Epithelial cell of esophagus (primary cell): ENCODE measurements at regions not wholly inside any gene's neighbourhood (a gene's known extent, or its start where the extent isn't known, plus 50 kb on each side); places are given as distances from the start of the nearest gene placed in this dataset.
"Not testable (repeated sequence)": the region's sequence is repeated elsewhere in the genome, so short reads cannot be mapped to it uniquely, and the experiment has no call there.

ENCODE experiments used
- DNase-seq: peaks from one replicate; pipeline ENCODE4 v3.0.0; 2010; ENCODE audit warnings: low read depth
- H3K4me3 ChIP-seq: 2 replicates; pipeline ENCODE4 v1.5.1; 2011; ENCODE audit warnings: mild to moderate bottlenecking, low read length, control low read depth
- TF ChIP-seq, protein P1 (sequence below): IDR thresholded peaks from 2 replicates; pipeline ENCODE4 v1.5.1; 2011; ENCODE audit warnings: low read depth, mild to moderate bottlenecking, low read length, control low read depth, inconsistent platforms; ENCODE audit not compliant: insufficient read depth; ENCODE audit errors: missing control alignments

DNA sequence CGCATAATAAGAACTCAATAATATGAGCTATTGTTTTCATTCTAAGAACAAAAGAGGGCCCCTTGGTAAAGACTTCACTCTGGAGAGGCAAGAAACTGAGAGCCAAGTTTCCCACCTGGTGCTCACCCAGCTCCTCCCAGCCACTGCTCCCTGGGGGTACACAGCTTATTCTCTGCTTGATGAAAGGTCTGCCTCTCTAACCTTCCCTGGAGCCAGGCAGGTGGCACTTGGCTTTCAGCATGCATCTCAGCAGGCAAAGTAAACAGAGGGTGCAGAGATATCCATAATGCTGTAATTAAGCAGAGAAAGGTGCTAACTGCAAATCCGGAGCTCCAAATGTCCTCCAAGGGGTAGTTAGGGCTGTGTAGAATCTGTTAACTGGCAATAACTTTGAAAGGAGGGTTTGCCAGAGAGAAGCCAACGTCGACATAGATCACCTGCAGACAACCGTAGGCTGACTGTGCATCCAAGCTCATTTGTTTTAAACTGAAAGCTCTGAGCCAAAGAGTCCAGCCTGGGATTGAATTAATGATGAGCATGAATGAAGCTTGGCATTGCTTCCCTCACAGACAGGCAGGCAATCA is 159.6 kb upstream of the PROK2 start:
- TF ChIP-seq, protein P1, sequence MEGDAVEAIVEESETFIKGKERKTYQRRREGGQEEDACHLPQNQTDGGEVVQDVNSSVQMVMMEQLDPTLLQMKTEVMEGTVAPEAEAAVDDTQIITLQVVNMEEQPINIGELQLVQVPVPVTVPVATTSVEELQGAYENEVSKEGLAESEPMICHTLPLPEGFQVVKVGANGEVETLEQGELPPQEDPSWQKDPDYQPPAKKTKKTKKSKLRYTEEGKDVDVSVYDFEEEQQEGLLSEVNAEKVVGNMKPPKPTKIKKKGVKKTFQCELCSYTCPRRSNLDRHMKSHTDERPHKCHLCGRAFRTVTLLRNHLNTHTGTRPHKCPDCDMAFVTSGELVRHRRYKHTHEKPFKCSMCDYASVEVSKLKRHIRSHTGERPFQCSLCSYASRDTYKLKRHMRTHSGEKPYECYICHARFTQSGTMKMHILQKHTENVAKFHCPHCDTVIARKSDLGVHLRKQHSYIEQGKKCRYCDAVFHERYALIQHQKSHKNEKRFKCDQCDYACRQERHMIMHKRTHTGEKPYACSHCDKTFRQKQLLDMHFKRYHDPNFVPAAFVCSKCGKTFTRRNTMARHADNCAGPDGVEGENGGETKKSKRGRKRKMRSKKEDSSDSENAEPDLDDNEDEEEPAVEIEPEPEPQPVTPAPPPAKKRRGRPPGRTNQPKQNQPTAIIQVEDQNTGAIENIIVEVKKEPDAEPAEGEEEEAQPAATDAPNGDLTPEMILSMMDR = no peak
- DNase-seq = no peak
- H3K4me3 ChIP-seq = no peak overlapping the region

DNA sequence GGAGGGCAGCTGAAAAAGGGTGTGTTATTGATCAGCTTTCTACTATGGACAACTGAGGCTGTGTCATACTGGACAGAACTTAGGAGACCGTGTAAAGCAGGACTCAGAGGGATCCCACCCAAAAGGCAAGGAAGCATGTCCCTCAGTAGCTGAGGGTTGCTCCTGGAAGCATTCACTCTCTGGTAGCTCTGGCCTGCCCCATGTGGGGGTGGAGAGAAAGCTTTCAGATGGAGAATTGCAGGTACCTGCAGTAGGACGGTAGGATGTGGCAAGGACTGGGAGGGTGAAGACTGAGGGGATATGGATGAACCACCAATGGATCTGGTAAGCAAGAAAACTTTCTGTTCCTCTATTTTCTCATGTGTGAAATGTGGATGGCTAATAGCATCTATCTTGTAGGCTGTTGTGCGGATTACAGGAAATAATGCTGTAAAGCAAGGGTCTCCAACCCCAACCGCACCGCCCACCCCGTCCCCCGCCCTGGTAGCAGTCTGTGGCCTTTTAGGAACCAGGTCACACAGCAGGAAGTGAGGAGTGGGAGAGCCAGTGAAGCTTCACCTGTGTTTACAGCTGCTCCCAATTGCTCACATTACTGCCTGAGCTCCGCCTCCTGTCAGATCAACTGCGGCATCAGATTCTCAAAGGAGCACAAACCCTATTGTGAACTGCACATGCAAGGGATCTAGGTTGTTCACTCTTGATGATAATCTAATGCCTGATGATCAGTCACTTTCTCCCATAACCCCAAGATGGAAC is 157.7 kb upstream of the PROK2 start:
- TF ChIP-seq, protein P1 = no peak
- no peak for DNase-seq
- H3K4me3 ChIP-seq = no peak overlapping the region

DNA sequence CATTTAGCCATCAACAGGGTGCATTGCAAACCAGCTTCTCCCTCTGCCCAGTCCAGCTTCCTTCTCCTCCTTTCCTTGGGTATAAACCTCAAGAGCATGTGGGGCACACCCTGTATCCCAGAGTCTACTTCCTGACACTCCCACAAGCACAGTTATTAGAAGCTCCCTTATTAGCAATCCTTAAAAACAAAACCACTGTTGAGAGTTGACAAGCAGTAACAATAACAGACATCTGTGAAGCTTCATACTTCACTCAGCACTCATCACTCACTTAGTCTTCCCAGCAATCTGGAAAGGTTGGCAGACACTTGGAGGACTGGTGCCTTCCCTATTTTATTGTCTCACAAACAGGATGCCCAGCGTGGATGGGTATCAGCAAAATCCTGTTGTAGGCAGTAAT is 155.5 kb upstream of the PROK2 start:
- TF ChIP-seq, protein P1 = no peak
- DNase-seq = no peak
- no peak overlapping the region for H3K4me3 ChIP-seq

DNA sequence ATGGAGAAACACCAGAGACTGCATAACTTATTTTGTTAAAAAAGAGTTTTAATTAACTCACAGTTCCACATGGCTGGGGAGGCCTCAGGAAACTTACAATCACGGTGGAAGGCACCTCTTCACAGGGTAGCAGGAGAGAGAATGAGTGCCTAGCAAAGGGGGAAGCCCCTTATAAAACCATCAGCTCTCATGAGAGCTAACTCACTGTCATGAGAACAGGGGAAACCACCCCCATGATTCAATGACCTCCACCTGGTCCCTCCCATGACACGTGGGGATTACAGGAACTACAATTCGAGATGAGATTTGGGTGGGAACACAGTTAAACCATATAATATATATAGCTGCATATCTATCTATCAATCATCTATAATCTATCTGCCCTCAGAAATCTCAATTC is 153.1 kb upstream of the PROK2 start:
- H3K4me3 ChIP-seq, DNase-seq: not testable (repeated sequence)

DNA sequence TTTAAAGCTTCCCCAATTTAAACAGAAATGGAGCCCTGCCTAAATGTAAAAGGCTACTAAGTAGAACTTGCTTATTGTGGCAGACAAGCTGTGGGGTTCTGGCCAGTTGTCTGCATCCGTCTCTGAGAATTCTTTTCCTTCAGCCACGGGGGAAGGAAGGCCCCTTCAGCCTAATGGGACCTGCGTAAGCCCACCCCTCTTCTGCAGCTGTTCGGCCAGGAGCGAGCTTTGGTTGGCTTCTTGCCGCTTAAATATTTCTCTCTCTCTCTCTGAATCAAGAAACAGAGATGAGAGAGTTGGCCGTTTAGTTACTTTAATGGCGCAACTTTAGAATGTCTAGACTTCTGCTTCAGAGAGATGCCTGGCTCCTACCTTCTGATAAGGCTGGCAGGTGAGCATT is 151.7 kb upstream of the PROK2 start:
- TF ChIP-seq, protein P1 = no peak
- DNase-seq = no peak
- H3K4me3 ChIP-seq = no peak overlapping the region

DNA sequence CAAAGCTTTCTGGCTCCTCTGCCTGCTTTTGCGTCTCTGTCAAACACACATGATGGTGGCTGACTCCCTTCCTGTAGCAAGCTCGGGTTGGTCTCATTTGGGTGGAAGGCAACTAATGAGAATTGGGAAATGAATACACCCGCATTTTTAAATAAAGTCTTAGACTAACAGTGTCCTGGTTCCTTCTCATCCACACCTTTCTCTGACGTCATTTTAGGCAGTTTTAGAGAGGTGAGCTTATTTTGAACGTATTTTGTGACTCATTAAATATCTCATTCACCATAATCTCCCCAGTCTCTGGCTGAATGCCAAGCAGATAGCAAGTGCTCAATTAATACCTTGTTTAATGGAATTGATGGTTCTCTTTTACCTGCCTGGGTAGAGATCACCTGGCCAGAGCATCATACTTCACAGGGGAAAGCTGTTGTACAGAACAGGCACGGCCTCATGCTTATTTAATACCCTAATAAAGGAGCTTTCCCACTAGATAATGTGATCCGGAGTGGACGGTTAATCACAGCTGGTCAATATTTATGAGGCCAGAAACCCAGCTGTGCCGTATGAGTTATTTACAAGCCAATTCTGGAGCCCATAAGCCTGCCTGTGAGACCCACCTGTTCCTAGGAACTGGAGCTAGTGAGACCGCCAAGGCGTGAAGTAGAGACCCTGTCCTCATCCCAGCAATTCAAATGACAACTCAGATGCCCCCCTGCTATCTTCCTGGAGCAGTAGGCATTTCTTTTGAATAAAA is 149.7 kb upstream of the PROK2 start:
- TF ChIP-seq, protein P1 = no peak
- no peak for DNase-seq

DNA sequence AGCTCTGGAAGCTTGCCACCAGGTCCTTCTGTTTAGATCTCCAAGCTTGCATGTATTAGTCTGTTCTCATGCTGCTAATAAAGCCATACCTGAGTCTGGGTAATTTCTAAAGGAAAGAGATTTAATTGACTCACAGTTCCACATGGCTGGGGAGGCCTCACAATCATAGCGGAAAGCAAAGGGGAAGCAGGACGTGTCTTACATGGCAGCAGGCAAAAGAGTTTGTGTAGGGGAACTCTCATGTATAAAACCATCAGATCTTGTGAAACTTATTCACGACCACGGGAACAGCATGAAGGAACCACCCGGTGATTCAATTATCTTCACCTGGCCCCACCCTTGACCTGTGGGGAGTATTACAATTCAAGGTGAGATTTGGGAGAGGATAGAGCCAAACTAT is 147.0 kb upstream of the PROK2 start:
- H3K4me3 ChIP-seq = no peak overlapping the region
- DNase-seq = peak; percentile 7
- TF ChIP-seq, protein P1 = no peak

More for the DNA sequence above, 149.7 kb upstream of the PROK2 start:
- H3K4me3 ChIP-seq = no peak overlapping the region
